ENCODE measurements at regions not wholly inside any gene's neighbourhood (a gene's known extent, or its start where the extent isn't known, plus 50 kb on each side); places are given as distances from the start of the nearest gene placed in this dataset.
A peak's percentile ranks its signal among the peaks of the same experiment; 100 is the strongest.

DNA sequence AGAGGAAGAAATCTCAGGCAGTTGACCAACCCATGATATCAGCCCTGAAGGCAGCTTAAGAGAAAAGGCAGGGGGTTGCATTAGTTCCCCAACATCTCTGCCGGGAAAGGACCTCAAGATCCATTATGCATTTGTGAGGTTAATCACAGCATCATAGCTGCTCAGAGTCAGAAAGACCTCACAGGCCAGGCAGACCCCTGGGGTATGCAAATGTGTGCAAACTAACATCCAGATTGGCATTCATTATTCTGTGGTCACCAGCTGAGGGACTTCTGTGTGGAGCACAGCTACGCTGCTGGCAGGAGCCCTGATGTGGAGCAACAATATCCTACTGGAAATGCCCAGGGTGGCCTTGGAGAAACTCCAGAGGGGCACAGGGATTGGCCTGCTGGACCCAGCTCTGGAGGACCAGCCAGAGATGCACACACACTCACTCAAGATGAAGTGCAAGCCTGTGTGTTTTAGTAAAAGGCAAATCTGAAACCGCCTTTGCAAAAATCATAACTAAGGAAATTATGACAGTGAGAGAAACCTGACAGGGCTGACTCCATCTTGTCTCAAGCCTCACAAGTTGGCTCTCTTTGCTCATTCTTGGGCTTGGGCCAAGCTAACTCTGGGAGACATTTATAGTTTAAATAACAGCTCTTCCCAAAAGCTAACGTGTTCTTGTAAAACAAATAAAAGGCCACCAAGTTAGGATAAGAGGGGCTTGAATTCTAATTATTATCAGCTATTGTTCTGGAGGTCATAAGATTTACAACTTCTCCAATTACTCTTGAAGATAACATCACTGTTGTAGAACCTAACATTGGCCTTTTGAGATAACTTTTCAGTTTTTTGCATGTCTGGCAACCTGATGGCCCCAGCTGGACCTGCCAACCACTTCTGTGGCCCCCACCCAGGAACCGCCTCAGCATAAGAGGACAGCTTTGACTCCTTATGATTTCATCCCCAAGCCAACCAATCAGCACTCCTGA lies 257.1 kb downstream of the UACA start:
- peak; percentile 44 for DNase-seq (ENCODE audit: low spot score)

DNA sequence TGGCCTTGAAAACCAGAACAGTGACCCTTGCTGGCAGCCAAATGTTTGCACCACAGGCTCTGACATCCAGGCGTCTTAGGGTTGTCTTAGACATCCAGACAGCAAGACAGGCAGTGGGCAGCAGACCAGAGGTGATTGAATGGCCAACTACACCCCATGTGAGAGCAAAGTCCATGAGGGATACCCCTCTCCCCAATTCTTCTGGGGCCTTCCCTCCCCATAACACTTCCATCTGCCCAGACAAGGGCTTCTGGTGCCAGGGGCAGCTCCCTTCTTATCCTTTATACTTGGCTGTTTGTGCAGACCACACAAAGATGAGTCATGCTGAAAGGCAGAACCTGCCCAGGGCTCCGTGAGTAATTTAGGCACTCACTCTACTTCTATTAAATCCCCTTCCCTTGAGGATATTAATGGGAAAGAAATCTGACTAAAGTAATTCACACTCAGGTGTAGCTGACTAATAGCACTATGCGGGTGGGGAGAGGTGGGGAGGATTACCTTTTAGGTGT lies 257.9 kb downstream of the UACA start:
- DNase-seq (ENCODE audit: low spot score), result peak; percentile 40

DNA sequence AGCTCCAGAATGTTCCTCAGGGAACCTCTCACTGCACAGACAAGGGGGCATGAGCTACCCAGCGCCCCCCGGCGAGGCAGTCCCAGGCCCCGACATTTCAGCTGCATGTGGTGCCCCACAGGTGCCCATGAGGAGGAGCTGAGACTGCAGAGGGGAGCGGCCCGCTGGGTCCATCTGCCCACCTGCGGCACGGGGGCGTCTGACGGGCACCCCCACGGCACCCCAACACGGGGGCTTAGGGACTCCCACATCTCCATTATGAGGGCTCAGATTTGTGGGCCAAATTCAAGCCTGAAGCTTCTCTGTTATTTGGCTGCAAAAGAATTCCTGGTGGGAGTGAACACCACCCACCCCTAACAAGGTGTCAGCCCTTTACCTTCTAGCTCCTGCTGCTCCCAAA lies 258.4 kb downstream of the UACA start:
- no peak for DNase-seq (ENCODE audit: low spot score)

DNA sequence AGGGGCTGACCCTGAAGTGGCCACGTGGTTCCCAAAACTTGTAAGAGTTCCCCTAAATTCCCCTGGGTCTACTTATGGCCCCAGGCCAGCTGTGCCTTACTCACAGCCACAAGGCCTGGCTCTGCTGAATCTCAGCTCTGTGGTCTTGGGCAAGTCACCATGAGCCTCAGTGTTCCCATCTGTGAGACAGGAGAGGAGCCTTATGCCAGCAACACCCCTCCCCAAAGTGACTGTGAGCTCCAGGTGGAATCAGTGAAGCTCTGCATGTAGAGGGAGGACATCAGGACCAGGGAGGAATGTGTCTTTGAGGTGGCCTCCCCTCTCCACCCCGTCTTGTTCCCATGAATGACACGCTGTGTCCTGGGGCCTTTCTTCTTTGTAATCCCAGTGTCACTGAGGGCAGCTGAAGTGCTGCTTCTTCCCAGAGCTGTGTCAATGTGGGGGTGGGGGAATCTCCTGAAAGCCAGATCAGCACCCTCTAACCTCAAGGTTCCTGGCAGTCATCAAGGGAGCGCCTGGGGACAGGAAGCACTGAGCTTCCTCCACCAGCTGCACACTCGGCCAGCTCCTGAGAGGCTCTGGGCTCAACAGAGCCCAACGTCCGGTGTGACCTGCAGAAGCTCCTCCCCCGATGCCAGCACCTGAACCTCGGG lies 258.9 kb downstream of the UACA start:
- peak; percentile 87 for DNase-seq (ENCODE audit: low spot score)

DNA sequence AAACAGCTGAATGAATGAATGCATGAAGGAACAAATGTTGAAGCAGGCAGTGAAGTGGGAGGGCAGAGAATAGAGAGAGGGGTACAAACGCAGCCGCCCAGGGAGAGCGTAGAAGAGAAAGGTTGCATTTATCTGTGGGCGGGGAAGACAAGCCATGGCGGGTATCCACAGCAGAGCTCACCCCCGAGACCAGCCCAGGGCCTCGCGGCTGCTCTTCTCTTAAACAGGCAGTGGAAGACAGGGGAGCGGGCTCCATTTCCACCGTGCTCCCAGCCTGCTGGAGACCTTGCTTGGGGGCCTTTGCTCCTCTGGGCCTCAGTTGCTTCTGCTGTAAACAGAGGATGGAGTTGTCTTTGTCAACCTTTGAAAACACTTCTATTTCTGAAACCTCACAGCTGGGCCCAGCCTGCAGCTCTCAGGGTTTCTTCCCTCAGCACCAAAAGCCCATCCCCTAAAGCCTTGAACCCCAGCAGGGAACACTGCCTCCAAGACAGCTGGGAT lies 259.5 kb downstream of the UACA start:
- DNase-seq (ENCODE audit: low spot score), result no peak

DNA sequence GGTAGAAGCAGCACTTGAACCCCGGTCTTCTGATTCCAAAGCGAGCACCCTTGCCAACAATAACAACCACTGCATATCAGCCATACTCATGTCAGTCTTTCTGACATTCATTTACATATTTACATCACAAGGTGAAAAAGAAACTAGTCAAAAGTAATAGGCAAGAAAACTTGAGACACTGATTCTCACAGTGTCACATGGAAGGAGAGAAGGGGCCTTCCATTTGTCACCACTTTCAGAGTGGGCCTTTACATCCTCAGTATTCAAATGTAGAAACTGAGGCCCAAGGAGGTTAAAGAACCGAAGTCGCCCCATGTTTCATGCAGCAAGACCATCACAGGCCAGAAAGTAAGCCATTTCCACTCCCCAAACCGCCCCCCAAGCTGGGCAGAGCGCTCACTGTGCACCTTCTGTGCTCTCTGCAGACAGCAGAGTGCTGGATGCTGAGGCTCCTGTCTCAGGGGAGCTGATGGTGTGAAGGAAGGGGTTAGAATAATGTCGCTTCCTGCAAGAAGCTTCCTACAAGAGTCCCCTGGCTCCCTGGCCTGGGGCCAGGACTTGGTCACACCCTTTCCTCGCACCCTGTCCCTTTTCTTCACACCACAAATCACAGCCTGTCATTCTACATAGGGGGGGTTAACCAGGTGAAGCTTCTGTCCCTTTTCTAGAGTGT lies 260.1 kb downstream of the UACA start:
- DNase-seq (ENCODE audit: low spot score), result peak; percentile 53

DNA sequence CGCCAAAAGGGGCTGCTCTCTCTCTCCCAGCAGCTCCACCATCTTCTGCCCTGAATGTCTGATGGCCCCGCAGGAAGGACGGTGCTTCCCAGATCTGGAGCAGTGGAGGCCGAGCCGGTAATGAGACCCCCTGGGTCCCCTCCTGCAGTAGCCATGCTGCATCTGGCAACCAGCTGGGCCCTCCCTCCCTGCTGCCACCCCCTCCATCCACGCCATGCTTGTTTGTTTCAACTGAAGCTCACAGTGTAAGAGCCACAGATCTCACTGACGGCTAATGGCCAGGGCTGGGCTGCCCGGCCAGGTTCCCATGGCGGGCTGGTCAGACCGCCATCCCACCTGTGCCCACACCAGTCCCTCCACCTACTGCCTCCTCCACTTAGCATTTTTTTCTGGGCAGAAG lies 260.8 kb downstream of the UACA start:
- DNase-seq (ENCODE audit: low spot score), result no peak

DNA sequence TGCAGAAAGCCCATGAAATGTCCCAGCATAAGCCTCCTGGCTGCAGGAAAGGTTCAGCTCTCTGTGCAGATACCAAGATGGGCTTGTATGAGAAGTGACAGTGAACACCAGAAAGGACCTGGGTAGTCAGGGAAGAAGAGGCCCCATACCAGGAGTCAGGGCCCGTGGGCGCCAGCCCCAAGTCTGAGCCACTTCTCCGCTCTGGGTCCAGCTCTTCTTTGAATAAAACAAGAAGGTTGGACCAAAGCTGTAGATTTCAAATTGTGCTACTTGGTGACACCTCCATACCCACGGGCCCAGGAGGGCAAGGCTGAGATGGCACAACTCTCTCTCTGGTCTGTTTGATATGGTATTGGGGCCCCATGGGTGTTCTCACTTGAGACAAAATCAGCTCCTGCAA lies 261.5 kb downstream of the UACA start:
- DNase-seq (ENCODE audit: low spot score), result no peak

DNA sequence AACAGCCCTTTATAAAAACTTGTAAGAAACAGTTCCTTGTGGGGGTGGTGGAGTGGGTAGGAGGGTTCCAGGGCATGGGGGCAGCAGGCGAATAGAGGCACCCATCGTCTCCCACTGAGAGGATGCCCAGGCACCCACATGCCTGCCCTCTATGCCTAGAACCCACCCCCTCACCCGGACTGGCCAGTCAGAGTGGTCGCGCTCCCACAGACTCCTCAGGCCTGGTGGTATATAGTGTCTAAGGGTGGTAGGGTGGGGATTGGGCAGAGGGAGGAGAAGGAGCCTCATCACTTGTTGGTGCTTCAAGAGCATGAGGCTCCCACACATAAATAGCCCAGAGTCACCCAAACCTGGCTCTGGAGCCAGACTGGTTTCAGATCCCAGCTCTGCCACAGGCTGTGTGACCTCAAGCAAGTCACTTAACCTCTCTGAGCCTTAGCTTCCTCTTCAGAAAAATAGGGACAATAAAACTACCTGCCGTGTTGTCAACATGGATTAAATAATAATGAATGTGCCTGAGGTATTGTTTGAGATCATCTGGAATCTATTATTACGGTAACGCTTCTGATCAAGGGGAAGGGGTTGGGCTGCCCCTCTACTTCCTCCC lies 262.1 kb downstream of the UACA start:
- no peak for DNase-seq (ENCODE audit: low spot score)

DNA sequence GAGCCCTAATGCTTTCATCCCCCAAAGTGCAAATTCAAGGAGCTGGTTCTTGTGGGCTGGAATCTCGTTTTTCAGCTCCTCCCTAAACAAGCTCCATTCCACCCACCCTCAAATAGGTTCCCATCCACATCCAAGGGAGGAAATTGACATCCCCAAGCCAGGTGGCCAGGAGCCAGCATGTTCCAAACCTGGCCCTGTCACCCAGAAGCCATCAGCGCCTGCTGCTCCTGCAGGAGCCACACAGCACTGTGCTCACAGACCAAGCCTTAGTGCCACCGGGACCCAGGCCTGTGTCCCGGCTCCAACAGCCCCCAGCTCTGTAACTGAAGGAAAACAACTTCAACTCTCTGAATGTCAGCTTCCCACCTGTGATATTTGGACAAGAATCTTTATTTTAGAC lies 263.6 kb downstream of the UACA start:
- DNase-seq (ENCODE audit: low spot score), result no peak

DNA sequence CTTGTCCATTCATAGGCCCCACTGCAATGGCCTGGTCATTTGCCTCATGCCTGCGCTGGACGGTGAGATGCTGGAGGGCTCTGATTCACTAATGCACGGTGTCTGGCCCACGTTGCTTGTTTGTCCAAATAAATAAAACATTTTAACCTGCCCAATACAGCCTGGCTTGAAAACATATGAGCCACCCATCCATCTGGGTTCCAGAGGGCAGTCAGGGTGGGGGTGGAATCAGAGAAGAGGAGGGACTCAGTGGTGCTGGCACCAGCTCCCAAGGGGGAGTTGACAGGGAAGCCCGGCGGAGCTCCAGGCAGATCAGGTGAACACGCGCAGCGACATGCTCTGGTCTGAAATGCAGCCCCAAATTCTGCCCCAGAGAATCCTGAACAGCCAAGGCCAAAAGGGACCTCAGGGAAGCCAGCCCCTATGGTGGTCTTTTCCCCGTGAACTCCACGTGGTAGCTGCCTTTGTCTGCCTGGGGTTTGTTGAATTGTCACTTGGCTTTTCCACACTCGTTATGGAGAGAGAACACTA lies 265.2 kb downstream of the UACA start:
- DNase-seq (ENCODE audit: low spot score), result no peak

DNA sequence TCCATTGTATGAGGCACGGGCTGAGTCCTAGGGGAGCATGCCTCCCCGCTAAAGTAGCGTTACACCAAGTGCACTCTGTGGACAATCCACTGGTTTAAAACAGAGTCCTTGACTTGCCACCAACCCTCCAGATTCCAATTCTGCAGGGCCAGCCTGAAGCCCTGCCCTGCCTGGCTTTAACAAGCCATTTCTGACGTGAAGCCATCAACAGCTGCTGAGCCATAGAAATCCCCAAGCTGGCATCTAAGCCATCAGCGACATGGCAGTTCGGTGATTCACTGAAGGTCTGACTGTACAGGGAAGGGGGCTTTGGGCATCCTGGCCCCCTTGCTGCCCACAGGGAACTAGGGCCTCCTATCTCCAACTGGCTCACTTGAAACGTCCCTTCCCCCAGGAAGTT lies 265.7 kb downstream of the UACA start:
- DNase-seq (ENCODE audit: low spot score), result no peak

DNA sequence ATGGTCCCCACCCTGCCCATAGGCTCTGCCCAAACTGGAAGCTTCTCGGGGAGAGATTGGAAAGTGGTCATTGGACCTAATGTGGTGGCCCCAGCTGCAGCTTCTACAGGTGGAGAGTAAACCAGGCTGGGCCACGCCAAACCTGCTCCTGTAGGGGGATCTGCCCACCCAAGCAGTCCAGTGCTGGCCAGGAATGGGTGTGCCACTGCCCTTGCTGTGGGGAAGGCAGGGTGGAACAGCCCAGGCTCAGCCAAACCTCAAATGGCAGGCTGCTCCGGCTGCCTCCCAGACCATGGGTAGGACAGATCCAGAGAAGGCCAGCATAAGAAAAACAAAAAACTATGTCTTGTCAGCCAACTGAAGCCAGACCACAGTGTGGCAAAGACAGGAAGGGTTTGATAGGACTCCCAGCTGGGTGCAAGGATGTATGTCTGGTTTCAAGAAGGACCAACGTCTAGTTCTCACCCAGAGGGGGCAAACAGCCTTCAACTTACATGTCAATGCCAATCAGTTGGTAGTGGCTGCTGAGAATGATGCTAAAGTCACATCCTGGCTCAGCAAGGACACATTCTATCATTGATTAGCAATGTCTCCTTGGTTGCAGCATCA lies 267.3 kb downstream of the UACA start:
- DNase-seq (ENCODE audit: low spot score), result no peak

DNA sequence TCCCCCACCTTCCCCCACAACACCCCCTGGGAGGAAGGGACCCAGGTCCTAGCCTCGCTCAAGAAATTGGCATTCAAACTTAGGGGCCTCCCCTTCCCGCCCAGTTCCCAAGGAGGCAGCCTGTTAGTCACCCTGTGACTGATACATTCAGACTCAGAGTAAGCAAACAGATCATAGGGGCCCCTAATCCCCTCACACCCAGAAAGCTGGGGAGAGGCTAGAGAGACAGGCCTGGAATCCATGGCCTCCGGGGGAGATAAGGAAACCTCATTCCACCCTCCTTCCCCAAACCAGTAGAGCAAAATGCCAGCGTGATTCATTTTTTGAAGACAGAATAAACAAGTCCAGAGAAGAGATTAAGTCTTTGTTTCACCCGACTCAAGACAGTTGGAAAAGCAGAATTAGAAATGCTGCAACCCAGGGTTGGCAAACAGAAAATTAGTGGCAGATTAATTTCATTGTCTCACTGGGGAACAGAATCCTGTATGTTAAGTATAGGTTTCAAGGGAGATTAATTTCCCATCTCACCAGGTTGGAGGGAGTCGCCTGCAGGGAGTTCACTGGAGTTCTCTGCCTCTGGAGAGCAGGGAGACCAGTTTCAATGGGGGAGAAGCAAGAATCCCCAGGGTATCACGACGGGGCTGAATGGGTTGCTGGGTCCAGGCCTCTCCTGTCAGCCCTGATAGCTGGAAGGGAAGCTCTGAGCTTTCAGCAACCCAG lies 268.3 kb downstream of the UACA start:
- no peak for DNase-seq (ENCODE audit: low spot score)

DNA sequence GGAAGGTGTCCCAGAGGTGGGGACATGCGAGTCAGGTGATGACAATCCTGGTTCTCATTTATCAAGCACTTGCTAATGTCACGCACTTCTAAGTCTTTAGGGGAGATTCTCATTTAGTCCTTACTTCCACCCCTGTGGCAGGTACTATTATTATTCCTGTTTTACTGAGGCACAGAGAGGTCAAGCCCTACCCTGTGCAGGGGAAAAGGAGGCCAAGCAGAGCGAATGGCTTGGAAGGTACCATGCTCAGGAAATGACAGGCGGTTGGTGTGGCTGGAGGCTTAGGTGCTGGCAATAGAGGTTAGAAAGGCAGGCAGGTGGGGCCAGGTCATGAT lies 268.9 kb downstream of the UACA start:
- no peak for DNase-seq (ENCODE audit: low spot score)

DNA sequence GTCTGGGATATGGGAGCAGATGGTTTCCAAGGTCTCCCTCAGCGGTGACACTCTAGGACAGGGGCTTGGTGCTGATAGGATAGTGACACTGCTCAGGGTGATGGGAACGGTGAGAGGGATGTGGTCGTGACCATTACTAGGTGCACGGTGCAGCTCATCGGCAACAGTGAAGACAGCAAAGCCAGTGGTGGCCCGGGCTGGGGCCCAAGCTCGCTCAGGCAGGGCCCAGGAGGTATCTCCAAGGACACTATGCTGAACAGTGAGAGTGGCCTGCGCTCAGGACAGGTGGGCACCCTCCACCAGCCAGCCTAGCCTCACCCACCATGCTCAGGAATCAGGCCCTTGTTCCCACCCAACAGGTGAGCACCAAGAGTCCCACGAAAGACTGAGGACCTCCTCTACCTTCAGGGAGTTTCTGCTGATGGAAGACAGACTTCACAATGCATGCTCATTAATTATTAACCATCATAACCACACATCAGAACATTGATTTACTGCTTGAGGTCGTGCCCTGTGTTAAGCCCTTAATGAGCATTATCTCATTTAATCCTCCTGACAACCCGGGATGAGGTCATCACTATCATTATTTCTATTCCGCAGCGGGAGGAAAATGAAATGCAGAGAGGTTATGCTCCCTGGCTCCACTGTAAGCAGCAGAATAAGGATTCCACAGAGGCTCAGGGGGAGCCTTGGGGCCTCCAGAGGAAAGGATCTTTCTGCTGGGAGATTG lies 269.4 kb downstream of the UACA start:
- DNase-seq (ENCODE audit: low spot score), result no peak

DNA sequence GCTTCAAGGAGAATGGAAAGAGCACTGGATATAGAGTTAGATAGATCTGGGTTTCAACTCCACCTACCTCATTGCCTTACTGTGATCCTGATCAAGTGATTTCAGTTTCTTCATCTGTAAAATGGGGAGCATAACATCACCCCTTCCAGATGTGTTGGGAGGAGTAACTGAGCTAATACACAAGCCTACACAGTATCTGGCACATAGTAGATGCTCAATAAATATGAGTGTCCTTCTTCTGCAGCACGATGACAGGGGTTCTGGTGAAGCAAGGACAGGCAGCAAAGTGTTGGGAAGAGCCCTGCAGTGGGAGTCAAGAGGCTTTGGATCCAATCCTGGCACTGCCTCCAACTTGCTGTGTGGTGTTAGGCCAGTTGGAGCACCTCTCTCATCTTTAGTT lies 270.0 kb downstream of the UACA start:
- DNase-seq (ENCODE audit: low spot score), result peak; percentile 7

DNA sequence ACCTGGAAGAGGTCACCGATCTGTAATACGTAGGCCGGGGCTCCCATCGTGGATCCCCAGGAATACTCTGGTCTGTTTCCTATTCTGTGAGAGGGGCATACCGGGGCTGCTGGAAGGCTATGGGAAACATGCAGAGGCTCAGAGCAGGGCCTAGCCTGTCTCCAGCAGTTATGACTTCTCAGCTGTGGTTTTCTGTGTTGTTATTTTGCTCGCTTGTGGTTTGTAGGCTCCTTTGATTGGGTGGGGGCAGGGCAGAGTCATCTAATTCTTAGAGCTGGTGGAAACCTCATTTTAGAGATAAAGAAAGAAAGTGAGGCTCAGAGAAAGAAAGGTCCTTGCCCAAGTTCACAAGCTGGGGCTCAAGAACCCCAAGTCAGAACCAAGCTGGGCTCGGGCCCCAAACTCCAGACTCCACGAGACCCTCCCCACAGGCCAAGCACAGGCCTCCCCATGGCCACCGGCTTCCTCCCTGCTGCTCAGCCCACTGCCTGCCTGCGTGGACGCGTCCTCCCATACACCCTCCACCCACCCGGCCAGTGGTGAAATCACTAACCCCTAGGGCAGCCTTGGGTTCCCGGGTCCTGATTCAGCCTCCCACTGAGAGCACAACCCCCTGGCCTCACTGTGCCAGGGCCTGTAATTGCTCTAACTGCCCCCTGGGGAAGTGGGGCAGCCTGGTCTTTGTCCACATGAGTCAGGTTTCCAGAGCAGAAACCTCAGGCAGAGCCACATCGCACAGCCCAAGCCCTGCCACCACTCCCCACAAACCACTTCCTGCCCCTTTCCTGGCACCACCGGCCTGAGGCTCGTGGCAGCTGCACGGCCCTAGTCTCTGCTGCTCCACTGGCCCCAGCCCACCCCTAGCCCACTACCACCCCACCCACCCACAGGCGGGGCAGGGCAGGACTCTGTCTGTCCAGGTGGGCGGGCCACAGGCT lies 270.8 kb downstream of the UACA start:
- peak; percentile 76 for DNase-seq (ENCODE audit: low spot score)

DNA sequence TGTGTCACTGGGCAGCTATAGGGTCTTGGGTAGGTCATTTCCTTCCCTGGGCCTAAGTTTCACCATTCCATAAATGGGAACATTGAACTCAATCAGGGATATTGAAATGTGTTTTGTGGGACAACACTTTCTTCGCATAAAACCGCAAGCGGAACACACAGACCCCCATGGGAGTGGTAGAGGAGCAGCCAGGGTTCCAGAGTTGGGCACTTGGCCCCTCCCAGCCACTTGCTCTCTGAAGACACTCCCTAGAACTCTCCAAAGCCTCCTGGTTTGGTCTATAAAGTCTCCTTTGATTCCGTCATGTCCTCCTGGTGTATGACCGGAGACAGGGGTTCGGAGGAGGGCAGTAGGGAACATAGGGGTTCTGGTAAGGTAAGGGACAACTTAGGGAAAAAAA lies 271.7 kb downstream of the UACA start:
- no peak for DNase-seq (ENCODE audit: low spot score)

Data from NAMALWA (cell line).